ENCODE measurements at regions not wholly inside any gene's neighbourhood (a gene's known extent, or its start where the extent isn't known, plus 50 kb on each side); places are given as distances from the start of the nearest gene placed in this dataset.

DNA sequence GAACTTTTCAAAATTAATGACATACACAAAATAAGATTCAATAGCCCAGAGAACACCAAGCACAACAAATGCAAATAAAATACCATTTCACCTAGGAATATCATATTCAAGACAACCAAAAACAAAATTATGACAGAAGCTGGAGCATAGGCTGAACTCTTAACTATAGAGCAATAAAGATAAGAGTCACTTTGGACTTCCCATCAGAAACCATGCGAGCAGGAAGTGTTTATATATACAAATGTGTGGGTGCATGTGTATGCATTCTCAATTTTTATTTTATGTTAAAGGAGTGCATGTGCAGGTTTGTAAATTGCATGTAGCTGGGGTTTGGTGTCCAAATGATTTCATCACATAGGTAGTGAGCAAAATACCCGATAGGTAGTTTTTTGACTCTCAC lies 291.6 kb downstream of the ARAP2 start:
- H3K27me3 ChIP-seq (ENCODE audit: insufficient read depth, low read length, poor library complexity, severe bottlenecking): no peaks in the 10 kb centered on the region
- no peaks in the 10 kb centered on the region for H3K9me2 ChIP-seq (replicated peaks; ENCODE audit: low read depth, low read length)
- no peaks in the 10 kb centered on the region for H3K36me3 ChIP-seq (ENCODE audit: insufficient read depth, low read length)
- no peak overlapping the region for H2AFZ ChIP-seq (ENCODE audit: low read length)
- no peaks in the 10 kb centered on the region for H3F3A ChIP-seq (ENCODE audit: low read depth)
- H3K9ac ChIP-seq (ENCODE audit: low read depth, low read length, poor library complexity, severe bottlenecking): no peak overlapping the region
- no peak overlapping the region for H3K4me2 ChIP-seq (ENCODE audit: low read depth, low read length, poor library complexity, severe bottlenecking)
- TF ChIP-seq, protein P1, sequence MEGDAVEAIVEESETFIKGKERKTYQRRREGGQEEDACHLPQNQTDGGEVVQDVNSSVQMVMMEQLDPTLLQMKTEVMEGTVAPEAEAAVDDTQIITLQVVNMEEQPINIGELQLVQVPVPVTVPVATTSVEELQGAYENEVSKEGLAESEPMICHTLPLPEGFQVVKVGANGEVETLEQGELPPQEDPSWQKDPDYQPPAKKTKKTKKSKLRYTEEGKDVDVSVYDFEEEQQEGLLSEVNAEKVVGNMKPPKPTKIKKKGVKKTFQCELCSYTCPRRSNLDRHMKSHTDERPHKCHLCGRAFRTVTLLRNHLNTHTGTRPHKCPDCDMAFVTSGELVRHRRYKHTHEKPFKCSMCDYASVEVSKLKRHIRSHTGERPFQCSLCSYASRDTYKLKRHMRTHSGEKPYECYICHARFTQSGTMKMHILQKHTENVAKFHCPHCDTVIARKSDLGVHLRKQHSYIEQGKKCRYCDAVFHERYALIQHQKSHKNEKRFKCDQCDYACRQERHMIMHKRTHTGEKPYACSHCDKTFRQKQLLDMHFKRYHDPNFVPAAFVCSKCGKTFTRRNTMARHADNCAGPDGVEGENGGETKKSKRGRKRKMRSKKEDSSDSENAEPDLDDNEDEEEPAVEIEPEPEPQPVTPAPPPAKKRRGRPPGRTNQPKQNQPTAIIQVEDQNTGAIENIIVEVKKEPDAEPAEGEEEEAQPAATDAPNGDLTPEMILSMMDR (conservative IDR thresholded peaks at IDR 0.05; ENCODE audit: low read length): no peak
- TF ChIP-seq EZH2phosphoT487 (IDR thresholded peaks at IDR 0.05; ENCODE audit: borderline replicate concordance): no peak
- no peaks in the 10 kb centered on the region for H3K79me2 ChIP-seq (ENCODE audit: insufficient read depth, low read length)
- no peaks in the 10 kb centered on the region for H3K9me3 ChIP-seq (ENCODE audit: insufficient read depth, low read depth, low read length)
- no peak overlapping the region for H3K4me3 ChIP-seq (ENCODE audit: low read length, poor library complexity, severe bottlenecking)
- no peaks in the 10 kb centered on the region for H4K20me1 ChIP-seq (ENCODE audit: insufficient read depth, low read length, poor library complexity, severe bottlenecking)
- no peaks in the 10 kb centered on the region for H3K4me1 ChIP-seq (ENCODE audit: insufficient read depth, low read length, poor library complexity, severe bottlenecking)

- TF ChIP-seq, protein P1 (conservative IDR thresholded peaks at IDR 0.05; ENCODE audit: low read length): no peak
- no peak for TF ChIP-seq EZH2phosphoT487 (IDR thresholded peaks at IDR 0.05; ENCODE audit: borderline replicate concordance)
- H3K36me3 ChIP-seq (ENCODE audit: insufficient read depth, low read length): no peaks in the 10 kb centered on the region
These were observed 280.9 kb downstream of the ARAP2 start for GRCh38 chr4:35963383-35963782.

DNA sequence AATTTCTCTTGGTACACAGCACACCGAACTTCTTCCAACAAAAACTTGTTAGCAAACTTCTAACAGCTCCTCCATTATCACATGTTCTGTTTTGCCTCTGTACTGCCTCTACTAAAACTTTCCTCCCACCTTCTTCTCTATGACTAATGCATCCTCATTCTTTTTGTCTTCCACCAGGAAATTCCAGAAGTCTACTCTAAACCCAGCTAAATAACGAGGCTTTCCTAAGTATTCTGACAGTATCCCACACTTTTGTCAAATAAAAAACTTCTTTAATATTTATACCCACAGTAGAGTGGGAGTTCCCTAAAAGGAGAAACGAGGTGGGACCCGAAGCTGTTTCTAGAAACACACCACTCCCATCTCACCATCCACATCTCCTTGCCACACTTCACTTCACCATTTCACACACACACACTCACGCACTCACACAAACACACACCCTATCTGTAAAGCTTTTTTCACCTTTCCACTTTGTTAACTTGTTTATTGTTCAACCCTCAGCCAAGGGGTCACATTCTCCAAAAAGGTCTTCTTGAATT lies 280.3 kb downstream of the ARAP2 start:
- H3K9me2 ChIP-seq (replicated peaks; ENCODE audit: low read depth, low read length): no peaks in the 10 kb centered on the region
- no peaks in the 10 kb centered on the region for H3K36me3 ChIP-seq (ENCODE audit: insufficient read depth, low read length)
- H3K9me3 ChIP-seq (ENCODE audit: insufficient read depth, low read depth, low read length): no peaks in the 10 kb centered on the region
- TF ChIP-seq EZH2phosphoT487 (IDR thresholded peaks at IDR 0.05; ENCODE audit: borderline replicate concordance): no peak
- TF ChIP-seq, protein P1 (conservative IDR thresholded peaks at IDR 0.05; ENCODE audit: low read length): no peak
- H3K4me2 ChIP-seq (ENCODE audit: low read depth, low read length, poor library complexity, severe bottlenecking): no peak overlapping the region
- no peaks in the 10 kb centered on the region for H4K20me1 ChIP-seq (ENCODE audit: insufficient read depth, low read length, poor library complexity, severe bottlenecking)
- H3K4me3 ChIP-seq (ENCODE audit: low read length, poor library complexity, severe bottlenecking): no peak overlapping the region
- no peak overlapping the region for H2AFZ ChIP-seq (ENCODE audit: low read length)
- no peaks in the 10 kb centered on the region for H3K27me3 ChIP-seq (ENCODE audit: insufficient read depth, low read length, poor library complexity, severe bottlenecking)
- no peaks in the 10 kb centered on the region for H3F3A ChIP-seq (ENCODE audit: low read depth)
- H3K9ac ChIP-seq (ENCODE audit: low read depth, low read length, poor library complexity, severe bottlenecking): no peak overlapping the region
- H3K4me1 ChIP-seq (ENCODE audit: insufficient read depth, low read length, poor library complexity, severe bottlenecking): no peaks in the 10 kb centered on the region
- no peaks in the 10 kb centered on the region for H3K79me2 ChIP-seq (ENCODE audit: insufficient read depth, low read length)

More at GRCh38 chr4:35963383-35963782, 280.9 kb downstream of the ARAP2 start:
- no peaks in the 10 kb centered on the region for H3F3A ChIP-seq (ENCODE audit: low read depth)
- no peaks in the 10 kb centered on the region for H4K20me1 ChIP-seq (ENCODE audit: insufficient read depth, low read length, poor library complexity, severe bottlenecking)
- no peaks in the 10 kb centered on the region for H3K9me3 ChIP-seq (ENCODE audit: insufficient read depth, low read depth, low read length)
- no peak overlapping the region for H3K9ac ChIP-seq (ENCODE audit: low read depth, low read length, poor library complexity, severe bottlenecking)
- H3K4me1 ChIP-seq (ENCODE audit: insufficient read depth, low read length, poor library complexity, severe bottlenecking): no peaks in the 10 kb centered on the region
- H3K79me2 ChIP-seq (ENCODE audit: insufficient read depth, low read length): no peaks in the 10 kb centered on the region
- H3K27me3 ChIP-seq (ENCODE audit: insufficient read depth, low read length, poor library complexity, severe bottlenecking): no peaks in the 10 kb centered on the region
- no peak overlapping the region for H3K4me2 ChIP-seq (ENCODE audit: low read depth, low read length, poor library complexity, severe bottlenecking)
- no peaks in the 10 kb centered on the region for H3K9me2 ChIP-seq (replicated peaks; ENCODE audit: low read depth, low read length)
- H3K4me3 ChIP-seq (ENCODE audit: low read length, poor library complexity, severe bottlenecking): no peak overlapping the region
- no peak overlapping the region for H2AFZ ChIP-seq (ENCODE audit: low read length)

Measured in Loucy (cell line).